ENCODE measurements at regions not wholly inside any gene's neighbourhood (a gene's known extent, or its start where the extent isn't known, plus 50 kb on each side); places are given as distances from the start of the nearest gene placed in this dataset.

DNA sequence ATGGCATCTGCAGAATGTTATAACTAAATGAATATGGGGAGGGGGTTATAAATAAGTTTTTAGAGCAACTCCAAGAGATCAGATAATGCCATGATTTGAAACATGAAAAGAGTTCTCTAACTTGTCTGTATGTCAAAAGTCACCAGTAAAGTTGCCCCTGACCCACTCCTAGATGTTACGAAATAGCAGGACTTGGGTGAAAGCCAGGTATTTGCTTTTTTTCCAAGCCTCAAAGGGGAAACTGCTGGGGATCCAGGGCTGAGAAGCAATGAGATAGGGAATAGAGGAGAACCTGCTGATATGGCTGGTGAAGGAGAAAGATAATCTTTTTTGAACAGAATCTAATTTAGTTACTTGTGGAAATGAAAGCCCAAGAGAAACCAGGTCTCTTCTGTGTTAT lies 191.5 kb upstream of the CDH20 start:
- TF ChIP-seq, protein P1, sequence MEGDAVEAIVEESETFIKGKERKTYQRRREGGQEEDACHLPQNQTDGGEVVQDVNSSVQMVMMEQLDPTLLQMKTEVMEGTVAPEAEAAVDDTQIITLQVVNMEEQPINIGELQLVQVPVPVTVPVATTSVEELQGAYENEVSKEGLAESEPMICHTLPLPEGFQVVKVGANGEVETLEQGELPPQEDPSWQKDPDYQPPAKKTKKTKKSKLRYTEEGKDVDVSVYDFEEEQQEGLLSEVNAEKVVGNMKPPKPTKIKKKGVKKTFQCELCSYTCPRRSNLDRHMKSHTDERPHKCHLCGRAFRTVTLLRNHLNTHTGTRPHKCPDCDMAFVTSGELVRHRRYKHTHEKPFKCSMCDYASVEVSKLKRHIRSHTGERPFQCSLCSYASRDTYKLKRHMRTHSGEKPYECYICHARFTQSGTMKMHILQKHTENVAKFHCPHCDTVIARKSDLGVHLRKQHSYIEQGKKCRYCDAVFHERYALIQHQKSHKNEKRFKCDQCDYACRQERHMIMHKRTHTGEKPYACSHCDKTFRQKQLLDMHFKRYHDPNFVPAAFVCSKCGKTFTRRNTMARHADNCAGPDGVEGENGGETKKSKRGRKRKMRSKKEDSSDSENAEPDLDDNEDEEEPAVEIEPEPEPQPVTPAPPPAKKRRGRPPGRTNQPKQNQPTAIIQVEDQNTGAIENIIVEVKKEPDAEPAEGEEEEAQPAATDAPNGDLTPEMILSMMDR (IDR thresholded peaks at IDR 0.05; ENCODE audit: insufficient read depth in 1 of 2, low read depth in 1 of 2, low read length in 1 of 2, severe bottlenecking in 1 of 2, unreplicated experiment in 1 of 2): no peak
- no peaks in the 10 kb centered on the region for H3K9me3 Mint-ChIP-seq (ENCODE audit: unreplicated experiment)
- H3K27ac Mint-ChIP-seq (ENCODE audit: unreplicated experiment): no peak overlapping the region
- no peaks in the 10 kb centered on the region for H3K36me3 ChIP-seq (ENCODE audit: control insufficient read depth, insufficient read depth, low read length)
- CTCF ChIA-PET: no interaction called here
- intact Hi-C loops (cut with micrococcal nuclease; ENCODE audit: unreplicated experiment): no loop called here
- no peaks in the 10 kb centered on the region for H3K36me3 Mint-ChIP-seq (ENCODE audit: insufficient read depth, unreplicated experiment)
- H3K27me3 Mint-ChIP-seq (ENCODE audit: insufficient read depth, unreplicated experiment): no peaks in the 10 kb centered on the region
- POLR2A ChIA-PET: no interaction called here
- H3K4me3 ChIP-seq (ENCODE audit: low read depth, low read length): no peak overlapping the region
- H3K27me3 ChIP-seq (replicated peaks; ENCODE audit: control insufficient read depth, insufficient read depth, low read length): no peaks in the 10 kb centered on the region
- no peaks in the 10 kb centered on the region for H3K9me3 ChIP-seq
- no peak overlapping the region for H3K4me3 Mint-ChIP-seq (ENCODE audit: unreplicated experiment)
- H3K4me1 ChIP-seq: no peaks in the 10 kb centered on the region
- H3K4me1 Mint-ChIP-seq (ENCODE audit: low read depth, unreplicated experiment): no peaks in the 10 kb centered on the region
- no TSS peak for BruUV-seq (replicated peaks)
- no peak for DNase-seq

- Mint-ChIP-seq H3K36me3 (ENCODE audit: insufficient read depth, unreplicated experiment) (no peaks in the 10 kb centered on the region), H3K9me3 (ENCODE audit: unreplicated experiment) (peaks cover 9% of the 10 kb centered on the region), H3K4me3 (ENCODE audit: unreplicated experiment) (no peak overlapping the region), H3K4me1 (ENCODE audit: low read depth, unreplicated experiment) (no peaks in the 10 kb centered on the region), H3K27me3 (ENCODE audit: insufficient read depth, unreplicated experiment) (peaks cover 3% of the 10 kb centered on the region), H3K27ac (ENCODE audit: unreplicated experiment) (no peak overlapping the region)
- ChIA-PET CTCF (no interaction called here), POLR2A (no interaction called here)
- no peaks in the 10 kb centered on the region for H3K9me3 ChIP-seq
- H3K4me1 ChIP-seq: no peaks in the 10 kb centered on the region
- H3K27me3 ChIP-seq (replicated peaks; ENCODE audit: control insufficient read depth, insufficient read depth, low read length): no peaks in the 10 kb centered on the region
- TF ChIP-seq, protein P1 (IDR thresholded peaks at IDR 0.05; ENCODE audit: insufficient read depth in 1 of 2, low read depth in 1 of 2, low read length in 1 of 2, severe bottlenecking in 1 of 2, unreplicated experiment in 1 of 2): no peak
- intact Hi-C loops (cut with micrococcal nuclease; ENCODE audit: unreplicated experiment): no loop called here
- H3K4me3 ChIP-seq (ENCODE audit: low read depth, low read length): no peak overlapping the region
- H3K36me3 ChIP-seq (ENCODE audit: control insufficient read depth, insufficient read depth, low read length): no peaks in the 10 kb centered on the region
- BruUV-seq (replicated peaks): no TSS peak
- no peak for DNase-seq
Measured at GRCh38 chr18:61148322-61148721, 184.9 kb upstream of the CDH20 start.

DNA sequence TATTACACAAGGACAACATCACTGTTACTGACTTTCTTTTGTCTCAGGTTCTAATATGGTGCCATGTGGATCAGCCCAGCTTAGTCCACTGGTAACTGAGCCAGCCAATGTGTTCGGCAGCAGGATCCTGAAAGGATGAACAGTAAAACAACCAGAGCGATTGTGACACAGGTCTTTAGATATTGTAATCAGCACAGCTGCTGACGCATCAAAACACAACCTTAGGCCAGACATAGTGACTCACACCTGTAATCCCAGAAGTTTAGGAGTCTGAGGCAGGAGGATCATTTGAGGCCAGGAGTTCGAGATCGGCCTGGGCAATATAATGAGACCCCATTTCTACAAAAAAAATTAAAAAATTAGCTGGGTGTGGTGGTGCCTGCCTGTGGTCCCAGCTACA lies 183.4 kb upstream of the CDH20 start:
- Histone ChIP-seq H3K4me1 (no peaks in the 10 kb centered on the region), H3K36me3 (ENCODE audit: control insufficient read depth, insufficient read depth, low read length) (no peaks in the 10 kb centered on the region), H3K27me3 (replicated peaks; ENCODE audit: control insufficient read depth, insufficient read depth, low read length) (no peaks in the 10 kb centered on the region), H3K9me3 (no peaks in the 10 kb centered on the region), H3K4me3 (ENCODE audit: low read depth, low read length) (no peak overlapping the region)
- Mint-ChIP-seq H3K27me3 (ENCODE audit: insufficient read depth, unreplicated experiment) (peaks cover 3% of the 10 kb centered on the region), H3K4me3 (ENCODE audit: unreplicated experiment) (no peak overlapping the region), H3K36me3 (ENCODE audit: insufficient read depth, unreplicated experiment) (no peaks in the 10 kb centered on the region), H3K4me1 (ENCODE audit: low read depth, unreplicated experiment) (no peaks in the 10 kb centered on the region), H3K9me3 (ENCODE audit: unreplicated experiment) (peaks cover 9% of the 10 kb centered on the region), H3K27ac (ENCODE audit: unreplicated experiment) (no peak overlapping the region)
- BruUV-seq (replicated peaks): no TSS peak
- ChIA-PET POLR2A (no interaction called here), CTCF (no interaction called here)
- intact Hi-C loops (cut with micrococcal nuclease; ENCODE audit: unreplicated experiment): no loop called here
- TF ChIP-seq, protein P1 (IDR thresholded peaks at IDR 0.05; ENCODE audit: insufficient read depth in 1 of 2, low read depth in 1 of 2, low read length in 1 of 2, severe bottlenecking in 1 of 2, unreplicated experiment in 1 of 2): no peak
- no peak for DNase-seq

Measured in Caco-2 (cell line).